Neural cell (in vitro differentiated cells): ENCODE measurements at regions not wholly inside any gene's neighbourhood (a gene's known extent, or its start where the extent isn't known, plus 50 kb on each side); places are given as distances from the start of the nearest gene placed in this dataset.

Experiments
- H2AFZ ChIP-seq: fragments of 200-600, 300-800 bp; sonication (generic), shearing (Covaris generic); 2 replicates; pipeline ENCODE4 v1.6.0; 2014; ENCODE audit warnings: low read depth, mild to moderate bottlenecking, antibody characterized with exemption, low read length, moderate library complexity
- H3F3A ChIP-seq: fragments of 200-600 bp; shearing (Covaris generic); 2 replicates; pipeline ENCODE4 v1.6.1; 2016; ENCODE audit warnings: mild to moderate bottlenecking, moderate library complexity, mixed read lengths, antibody characterized with exemption, low read length; ENCODE audit not compliant: insufficient read depth, poor library complexity, severe bottlenecking
- H3K27ac ChIP-seq: fragments of 200-600, 300-800 bp; sonication (generic), shearing (Covaris generic); 2 replicates; pipeline ENCODE4 v1.5.1; 2014; ENCODE audit warnings: mild to moderate bottlenecking, low read length, moderate library complexity
- H3K27me3 ChIP-seq: fragments of 300-800, 200-600 bp; sonication (generic), shearing (Covaris generic); 2 replicates; pipeline ENCODE4 v1.6.0; 2014; ENCODE audit warnings: mild to moderate bottlenecking, low read depth, low read length, moderate library complexity; ENCODE audit not compliant: insufficient read depth
- H3K36me3 ChIP-seq: fragments of 300-800, 200-600 bp; sonication (generic), shearing (Covaris generic); 2 replicates; pipeline ENCODE4 v1.5.1; 2014; ENCODE audit warnings: mild to moderate bottlenecking, antibody characterized with exemption, low read length, moderate library complexity; ENCODE audit not compliant: insufficient read depth
- H3K4me2 ChIP-seq: fragments of 300-800, 200-600 bp; sonication (generic), shearing (Covaris generic); 2 replicates; pipeline ENCODE4 v1.6.0; 2014; ENCODE audit warnings: mild to moderate bottlenecking, low read length
- H3K4me3 ChIP-seq: fragments of 300-800, 200-600 bp; sonication (generic), shearing (Covaris generic); 2 replicates; pipeline ENCODE4 v1.5.1; 2014; ENCODE audit warnings: mild to moderate bottlenecking, low read length, moderate library complexity
- H3K79me2 ChIP-seq: fragments of 200-600 bp; shearing (Covaris generic); replicated peaks from 2 replicates; pipeline ENCODE4 v1.6.0; 2014; ENCODE audit warnings: mild to moderate bottlenecking, low read length, moderate library complexity; ENCODE audit not compliant: insufficient read depth
- H3K9ac ChIP-seq: fragments of 300-800, 200-600 bp; sonication (generic), shearing (Covaris generic); 2 replicates; pipeline ENCODE4 v1.6.1; 2016; ENCODE audit warnings: mild to moderate bottlenecking, low read length, mixed read lengths
- H3K9me2 ChIP-seq: fragments of 200-600 bp; shearing (Covaris generic); 2 replicates; pipeline ENCODE4 v1.6.1; 2016; ENCODE audit warnings: mild to moderate bottlenecking, low read length, mixed read lengths; ENCODE audit not compliant: insufficient read depth
- H3K9me3 ChIP-seq: fragments of 200-600, 300-800 bp; sonication (generic), shearing (Covaris generic); 2 replicates; pipeline ENCODE4 v1.6.1; 2016; ENCODE audit warnings: mild to moderate bottlenecking, mixed run types, low read length, moderate library complexity, mixed read lengths
- H4K20me1 ChIP-seq: fragments of 200-600 bp; shearing (Covaris generic); 2 replicates; pipeline ENCODE4 v1.6.1; 2016; ENCODE audit warnings: mild to moderate bottlenecking, mixed run types; ENCODE audit not compliant: insufficient read depth
- EP300 ChIP-seq: fragments of 450-650 bp; conservative IDR thresholded peaks from 2 replicates; pipeline ENCODE4 v1.6.1; 2014; ENCODE audit warnings: antibody characterized with exemption, mild to moderate bottlenecking, moderate library complexity; ENCODE audit not compliant: poor library complexity, severe bottlenecking
- EZH2 ChIP-seq: fragments of 200-600, 300-800 bp; shearing (Covaris generic), sonication (generic); IDR thresholded peaks from 2 replicates; pipeline ENCODE4 v1.6.1; 2014; ENCODE audit warnings: antibody characterized with exemption, low read length, borderline replicate concordance, mild to moderate bottlenecking; ENCODE audit not compliant: insufficient read depth, poor library complexity, severe bottlenecking
- MXI1 ChIP-seq: fragments of 450-650 bp; conservative IDR thresholded peaks from 2 replicates; pipeline ENCODE4 v1.6.1; 2014; ENCODE audit warnings: antibody characterized with exemption, mild to moderate bottlenecking; ENCODE audit not compliant: poor library complexity, severe bottlenecking
- POLR2AphosphoS5 ChIP-seq: IDR thresholded peaks from 2 replicates; pipeline ENCODE4 v1.6.1; 2012
- RAD21 ChIP-seq: fragments of 450-650 bp; conservative IDR thresholded peaks from 2 replicates; pipeline ENCODE4 v1.6.1; 2014; ENCODE audit warnings: antibody characterized with exemption, mild to moderate bottlenecking, moderate library complexity
- REST ChIP-seq: IDR thresholded peaks from 2 replicates; pipeline ENCODE4 v1.6.1; 2012; ENCODE audit warnings: borderline replicate concordance
- SMC3 ChIP-seq: fragments of 450-650 bp; conservative IDR thresholded peaks from 2 replicates; pipeline ENCODE4 v1.6.1; 2014; ENCODE audit warnings: antibody characterized with exemption, mild to moderate bottlenecking, moderate library complexity; ENCODE audit not compliant: poor library complexity
- TAF1 ChIP-seq: IDR thresholded peaks from 2 replicates; pipeline ENCODE4 v1.6.1; 2012; ENCODE audit warnings: low read depth
- TF ChIP-seq, protein P1 (sequence below): fragments of 450-650 bp; IDR thresholded peaks from 2 replicates; pipeline ENCODE4 v1.5.1; 2014; ENCODE audit warnings: antibody characterized with exemption, mild to moderate bottlenecking, moderate library complexity; ENCODE audit not compliant: poor library complexity, severe bottlenecking

GRCh38 chr1:175808573-175808972 lies 65.2 kb upstream of the TNR start:
- Histone ChIP-seq H3K9me2 (no peaks in the 10 kb centered on the region), H3K4me3 (no peak overlapping the region), H4K20me1 (no peaks in the 10 kb centered on the region), H3F3A (no peaks in the 10 kb centered on the region), H2AFZ (no peak overlapping the region), H3K79me2 (no peaks in the 10 kb centered on the region), H3K9me3 (no peaks in the 10 kb centered on the region), H3K27ac (no peak overlapping the region), H3K36me3 (no peaks in the 10 kb centered on the region), H3K9ac (no peak overlapping the region), H3K27me3 (no peaks in the 10 kb centered on the region), H3K4me2 (no peak overlapping the region)
- TF ChIP-seq TAF1 (no peak), EZH2 (no peak), RAD21 (no peak), POLR2AphosphoS5 (no peak), MXI1 (no peak), SMC3 (no peak), REST (no peak), EP300 (no peak)
- TF ChIP-seq, protein P1, sequence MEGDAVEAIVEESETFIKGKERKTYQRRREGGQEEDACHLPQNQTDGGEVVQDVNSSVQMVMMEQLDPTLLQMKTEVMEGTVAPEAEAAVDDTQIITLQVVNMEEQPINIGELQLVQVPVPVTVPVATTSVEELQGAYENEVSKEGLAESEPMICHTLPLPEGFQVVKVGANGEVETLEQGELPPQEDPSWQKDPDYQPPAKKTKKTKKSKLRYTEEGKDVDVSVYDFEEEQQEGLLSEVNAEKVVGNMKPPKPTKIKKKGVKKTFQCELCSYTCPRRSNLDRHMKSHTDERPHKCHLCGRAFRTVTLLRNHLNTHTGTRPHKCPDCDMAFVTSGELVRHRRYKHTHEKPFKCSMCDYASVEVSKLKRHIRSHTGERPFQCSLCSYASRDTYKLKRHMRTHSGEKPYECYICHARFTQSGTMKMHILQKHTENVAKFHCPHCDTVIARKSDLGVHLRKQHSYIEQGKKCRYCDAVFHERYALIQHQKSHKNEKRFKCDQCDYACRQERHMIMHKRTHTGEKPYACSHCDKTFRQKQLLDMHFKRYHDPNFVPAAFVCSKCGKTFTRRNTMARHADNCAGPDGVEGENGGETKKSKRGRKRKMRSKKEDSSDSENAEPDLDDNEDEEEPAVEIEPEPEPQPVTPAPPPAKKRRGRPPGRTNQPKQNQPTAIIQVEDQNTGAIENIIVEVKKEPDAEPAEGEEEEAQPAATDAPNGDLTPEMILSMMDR: no peak

GRCh38 chr1:175804561-175804960 lies 61.2 kb upstream of the TNR start:
- TF ChIP-seq RAD21: no peak
- no peak for TF ChIP-seq POLR2AphosphoS5
- TF ChIP-seq MXI1: no peak
- no peak for TF ChIP-seq REST
- TF ChIP-seq EP300: no peak
- no peak for TF ChIP-seq TAF1
- no peak for TF ChIP-seq SMC3
- TF ChIP-seq, protein P1: no peak
- TF ChIP-seq EZH2: no peak
- no peaks in the 10 kb centered on the region for H4K20me1 ChIP-seq
- no peaks in the 10 kb centered on the region for H3F3A ChIP-seq

More at GRCh38 chr1:175804561-175804960, 61.2 kb upstream of the TNR start:
- Histone ChIP-seq H2AFZ (no peak overlapping the region), H3K27ac (no peak overlapping the region), H3K4me2 (no peak overlapping the region), H3K27me3 (no peaks in the 10 kb centered on the region), H3K79me2 (no peaks in the 10 kb centered on the region), H3K9me2 (no peaks in the 10 kb centered on the region), H3K4me3 (no peak overlapping the region), H3K9me3 (no peaks in the 10 kb centered on the region), H3K9ac (no peak overlapping the region), H3K36me3 (no peaks in the 10 kb centered on the region)
